Spleen (tissue), 7 donors: ENCODE measurements at regions not wholly inside any gene's neighbourhood (a gene's known extent, or its start where the extent isn't known, plus 50 kb on each side); places are given as distances from the start of the nearest gene placed in this dataset.
"Not testable (repeated sequence)": the region's sequence is repeated elsewhere in the genome, so short reads cannot be mapped to it uniquely, and the experiment has no call there.

Source experiments
- POLR2A ChIP-seq, 3 donors: fragments of 450-650 bp; IDR thresholded peaks; one replicate each; pipeline ENCODE4 v1.5.1; 2017; ENCODE audit warnings: antibody characterized with exemption in 3 of 3, mild to moderate bottlenecking in 1 of 3
- POLR2AphosphoS5 ChIP-seq, 3 donors: sonication (generic); formaldehyde crosslinking; IDR thresholded peaks; one replicate each; pipeline ENCODE4 v1.5.1; 2017; ENCODE audit warnings: antibody characterized with exemption in 3 of 3
- TF ChIP-seq, protein P1 (sequence below), 11 experiments: fragments of 200-600 bp in 7 of 11; fragments of 450-650 bp in 4 of 11; sonication (generic) in 4 of 11; IDR thresholded peaks in 8 of 11; conservative IDR thresholded peaks in 3 of 11; 1 replicate in 7 of 11; 2 replicates in 4 of 11; pipeline versions ENCODE4 v1.4.0 to v1.8.0; 2016 to 2021; ENCODE audit warnings: antibody characterized with exemption in 11 of 11, inconsistent platforms in 4 of 11, mild to moderate bottlenecking in 1 of 11
- donor health status: DM: no; HTN: no; CAD: no; lungs with moderate emphysema.
- donor health status: DM: no; HTN: no; CAD: no.
- donor health status: DM: no; HTN: no; CAD: no.

- TF ChIP-seq, protein P1, sequence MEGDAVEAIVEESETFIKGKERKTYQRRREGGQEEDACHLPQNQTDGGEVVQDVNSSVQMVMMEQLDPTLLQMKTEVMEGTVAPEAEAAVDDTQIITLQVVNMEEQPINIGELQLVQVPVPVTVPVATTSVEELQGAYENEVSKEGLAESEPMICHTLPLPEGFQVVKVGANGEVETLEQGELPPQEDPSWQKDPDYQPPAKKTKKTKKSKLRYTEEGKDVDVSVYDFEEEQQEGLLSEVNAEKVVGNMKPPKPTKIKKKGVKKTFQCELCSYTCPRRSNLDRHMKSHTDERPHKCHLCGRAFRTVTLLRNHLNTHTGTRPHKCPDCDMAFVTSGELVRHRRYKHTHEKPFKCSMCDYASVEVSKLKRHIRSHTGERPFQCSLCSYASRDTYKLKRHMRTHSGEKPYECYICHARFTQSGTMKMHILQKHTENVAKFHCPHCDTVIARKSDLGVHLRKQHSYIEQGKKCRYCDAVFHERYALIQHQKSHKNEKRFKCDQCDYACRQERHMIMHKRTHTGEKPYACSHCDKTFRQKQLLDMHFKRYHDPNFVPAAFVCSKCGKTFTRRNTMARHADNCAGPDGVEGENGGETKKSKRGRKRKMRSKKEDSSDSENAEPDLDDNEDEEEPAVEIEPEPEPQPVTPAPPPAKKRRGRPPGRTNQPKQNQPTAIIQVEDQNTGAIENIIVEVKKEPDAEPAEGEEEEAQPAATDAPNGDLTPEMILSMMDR (IDR thresholded peaks at IDR 0.05 in 8 of 11, conservative IDR thresholded peaks at IDR 0.05 in 3 of 11) = not testable (repeated sequence)
- not testable (repeated sequence) for TF ChIP-seq POLR2A, POLR2AphosphoS5 (IDR thresholded peaks at IDR 0.05)
These were observed 56.4 kb upstream of the DPPA4 start for GRCh38 chr3:109393728-109394127.
